Suprapubic skin (tissue), 4 donors: ENCODE measurements at regions not wholly inside any gene's neighbourhood (a gene's known extent, or its start where the extent isn't known, plus 50 kb on each side); places are given as distances from the start of the nearest gene placed in this dataset.

Source experiments
- EP300 ChIP-seq: sonication (generic); formaldehyde crosslinking; IDR thresholded peaks from one replicate; pipeline ENCODE4 v1.6.1; 2017; ENCODE audit warnings: antibody characterized with exemption
- POLR2A ChIP-seq, 2 donors: fragments of 450-650 bp; IDR thresholded peaks; one replicate each; pipeline ENCODE4 v1.6.1; 2017; ENCODE audit warnings: antibody characterized with exemption in 2 of 2, mild to moderate bottlenecking in 2 of 2, moderate library complexity in 2 of 2
- POLR2AphosphoS5 ChIP-seq, 3 donors: sonication (generic); formaldehyde crosslinking; IDR thresholded peaks; one replicate each; pipeline ENCODE4 v1.6.1; 2017; ENCODE audit warnings: antibody characterized with exemption in 3 of 3
- TF ChIP-seq, protein P1 (sequence below), 2 donors: fragments of 200-600 bp in 1 of 2; fragments of 450-650 bp in 1 of 2; sonication (generic) in 1 of 2; IDR thresholded peaks; one replicate each; pipeline ENCODE4 v1.5.1; 2016 to 2019; ENCODE audit warnings: antibody characterized with exemption in 2 of 2, mild to moderate bottlenecking in 1 of 2, moderate library complexity in 1 of 2

DNA sequence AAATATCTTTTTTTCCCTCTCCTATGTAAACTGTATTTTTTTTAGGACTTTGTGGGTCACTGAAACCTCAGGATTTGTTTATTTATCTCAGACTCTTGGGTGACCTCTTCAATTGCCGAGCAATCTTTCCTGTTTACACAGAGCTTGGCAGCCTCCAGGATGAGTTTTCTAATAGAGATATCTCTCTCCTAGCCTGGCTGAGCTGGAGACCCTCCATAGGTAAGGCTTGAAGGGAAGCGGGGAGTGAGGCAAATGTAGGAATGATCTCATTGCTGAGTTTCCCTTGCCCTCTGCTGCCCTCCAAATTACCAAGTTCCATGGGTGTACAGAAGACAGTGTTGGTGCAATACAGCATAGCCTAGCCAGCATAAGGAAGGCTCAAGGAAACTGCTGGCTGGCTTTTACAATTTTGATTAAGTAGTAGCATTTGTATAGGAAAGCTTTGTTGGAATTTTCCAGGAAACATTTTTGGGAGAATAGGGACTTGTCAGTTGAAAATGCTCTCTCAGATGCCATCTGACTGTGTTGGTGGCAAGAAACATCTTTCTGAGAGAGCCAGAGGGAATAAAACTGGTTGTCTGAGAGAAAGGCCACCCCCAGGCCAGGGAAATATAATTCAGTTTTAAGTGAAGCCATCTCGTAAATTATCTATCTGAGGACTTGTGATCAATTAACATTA is 116.0 kb downstream of the NMUR2 start:
- TF ChIP-seq, protein P1, sequence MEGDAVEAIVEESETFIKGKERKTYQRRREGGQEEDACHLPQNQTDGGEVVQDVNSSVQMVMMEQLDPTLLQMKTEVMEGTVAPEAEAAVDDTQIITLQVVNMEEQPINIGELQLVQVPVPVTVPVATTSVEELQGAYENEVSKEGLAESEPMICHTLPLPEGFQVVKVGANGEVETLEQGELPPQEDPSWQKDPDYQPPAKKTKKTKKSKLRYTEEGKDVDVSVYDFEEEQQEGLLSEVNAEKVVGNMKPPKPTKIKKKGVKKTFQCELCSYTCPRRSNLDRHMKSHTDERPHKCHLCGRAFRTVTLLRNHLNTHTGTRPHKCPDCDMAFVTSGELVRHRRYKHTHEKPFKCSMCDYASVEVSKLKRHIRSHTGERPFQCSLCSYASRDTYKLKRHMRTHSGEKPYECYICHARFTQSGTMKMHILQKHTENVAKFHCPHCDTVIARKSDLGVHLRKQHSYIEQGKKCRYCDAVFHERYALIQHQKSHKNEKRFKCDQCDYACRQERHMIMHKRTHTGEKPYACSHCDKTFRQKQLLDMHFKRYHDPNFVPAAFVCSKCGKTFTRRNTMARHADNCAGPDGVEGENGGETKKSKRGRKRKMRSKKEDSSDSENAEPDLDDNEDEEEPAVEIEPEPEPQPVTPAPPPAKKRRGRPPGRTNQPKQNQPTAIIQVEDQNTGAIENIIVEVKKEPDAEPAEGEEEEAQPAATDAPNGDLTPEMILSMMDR (IDR thresholded peaks at IDR 0.05), result no peak
- TF ChIP-seq EP300, result no peak
- no peak for TF ChIP-seq POLR2A (IDR thresholded peaks at IDR 0.05)
- no peak for TF ChIP-seq POLR2AphosphoS5 (IDR thresholded peaks at IDR 0.05)
